ENCODE measurements at regions not wholly inside any gene's neighbourhood (a gene's known extent, or its start where the extent isn't known, plus 50 kb on each side); places are given as distances from the start of the nearest gene placed in this dataset.

DNA sequence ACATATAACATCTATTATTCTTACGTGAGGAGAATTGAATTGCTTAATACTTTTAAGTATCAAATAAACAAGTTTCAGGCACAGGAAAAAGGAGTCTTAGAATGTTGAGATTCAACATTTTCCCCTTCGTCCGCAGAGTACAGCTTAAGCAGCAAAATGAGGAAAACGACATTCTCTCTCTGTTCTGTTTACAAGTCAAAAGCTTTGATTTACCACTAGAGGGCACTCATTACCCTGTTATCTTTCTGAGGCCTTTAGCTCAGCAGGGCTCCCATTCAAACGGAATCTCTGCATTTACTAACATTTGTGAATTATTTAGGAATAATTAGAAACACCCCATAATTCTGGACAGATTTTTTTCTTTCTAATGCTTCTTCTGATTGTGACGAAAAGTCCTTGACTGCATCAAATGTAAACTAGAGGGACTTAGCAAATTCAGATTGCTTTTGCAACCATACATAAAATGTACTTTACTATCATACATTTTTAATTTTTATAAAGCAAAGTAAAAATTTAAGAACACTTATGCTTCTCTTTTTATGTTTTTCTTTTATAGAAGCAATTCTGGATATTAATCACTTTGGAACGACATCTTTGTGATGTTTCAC lies 75.0 kb downstream of the JRKL start:
- no peak for DNase-seq (ENCODE audit: low spot score)
- no peak overlapping the region for H3K4me3 Mint-ChIP-seq (ENCODE audit: unreplicated experiment)
- TF ChIP-seq, protein P1, sequence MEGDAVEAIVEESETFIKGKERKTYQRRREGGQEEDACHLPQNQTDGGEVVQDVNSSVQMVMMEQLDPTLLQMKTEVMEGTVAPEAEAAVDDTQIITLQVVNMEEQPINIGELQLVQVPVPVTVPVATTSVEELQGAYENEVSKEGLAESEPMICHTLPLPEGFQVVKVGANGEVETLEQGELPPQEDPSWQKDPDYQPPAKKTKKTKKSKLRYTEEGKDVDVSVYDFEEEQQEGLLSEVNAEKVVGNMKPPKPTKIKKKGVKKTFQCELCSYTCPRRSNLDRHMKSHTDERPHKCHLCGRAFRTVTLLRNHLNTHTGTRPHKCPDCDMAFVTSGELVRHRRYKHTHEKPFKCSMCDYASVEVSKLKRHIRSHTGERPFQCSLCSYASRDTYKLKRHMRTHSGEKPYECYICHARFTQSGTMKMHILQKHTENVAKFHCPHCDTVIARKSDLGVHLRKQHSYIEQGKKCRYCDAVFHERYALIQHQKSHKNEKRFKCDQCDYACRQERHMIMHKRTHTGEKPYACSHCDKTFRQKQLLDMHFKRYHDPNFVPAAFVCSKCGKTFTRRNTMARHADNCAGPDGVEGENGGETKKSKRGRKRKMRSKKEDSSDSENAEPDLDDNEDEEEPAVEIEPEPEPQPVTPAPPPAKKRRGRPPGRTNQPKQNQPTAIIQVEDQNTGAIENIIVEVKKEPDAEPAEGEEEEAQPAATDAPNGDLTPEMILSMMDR (IDR thresholded peaks at IDR 0.05; ENCODE audit: unreplicated experiment), result peak; percentile 73
- no peaks in the 10 kb centered on the region for H3K4me1 Mint-ChIP-seq (ENCODE audit: unreplicated experiment)
- H3K27me3 Mint-ChIP-seq (ENCODE audit: unreplicated experiment), result no peaks in the 10 kb centered on the region
- H3K36me3 Mint-ChIP-seq (ENCODE audit: low read depth, unreplicated experiment), result no peaks in the 10 kb centered on the region
- H3K27ac Mint-ChIP-seq (ENCODE audit: unreplicated experiment), result no peak overlapping the region
- H3K9me3 Mint-ChIP-seq (ENCODE audit: unreplicated experiment), result no peaks in the 10 kb centered on the region

DNA sequence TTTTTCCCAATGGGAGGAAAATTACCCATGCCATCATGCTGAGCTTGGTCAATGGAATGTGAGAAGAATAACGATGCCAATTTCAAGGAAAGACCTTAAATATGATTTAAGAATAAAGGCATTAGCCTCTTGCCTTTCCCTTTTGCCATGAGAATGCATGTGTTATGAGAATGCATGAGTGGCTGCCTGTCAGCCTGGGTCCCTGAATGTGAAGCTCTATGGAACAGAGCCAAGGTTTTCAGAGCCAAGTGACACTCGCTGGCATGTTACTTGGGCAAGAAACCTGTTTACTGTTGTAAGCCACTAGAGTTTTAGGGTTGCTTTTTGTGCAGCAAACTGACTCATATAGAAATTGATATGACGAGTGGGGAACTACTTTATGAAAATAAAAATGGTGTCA lies 75.7 kb downstream of the JRKL start:
- H3K27ac Mint-ChIP-seq (ENCODE audit: unreplicated experiment), result no peak overlapping the region

DNA sequence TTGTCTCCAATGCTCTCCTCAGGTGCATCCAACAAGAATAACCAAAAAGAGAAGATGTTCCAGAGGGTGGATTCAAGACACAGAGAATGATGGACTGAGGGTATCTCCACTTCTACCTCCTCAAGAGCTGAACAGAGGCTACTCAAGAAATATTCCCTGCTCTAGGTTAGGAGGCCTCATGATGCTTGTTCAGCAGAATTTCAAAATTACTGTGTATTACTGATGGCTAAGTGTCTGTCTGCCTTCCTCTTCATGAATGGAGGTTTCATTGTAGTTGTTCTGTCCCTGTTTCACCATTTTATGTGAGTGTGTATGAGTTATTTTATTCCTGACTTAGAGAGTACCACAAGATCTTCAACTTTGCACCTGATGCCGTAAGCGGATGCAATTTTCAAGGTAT lies 76.8 kb downstream of the JRKL start:
- Mint-ChIP-seq H3K4me3 (ENCODE audit: unreplicated experiment) (no peak overlapping the region), H3K36me3 (ENCODE audit: low read depth, unreplicated experiment) (no peaks in the 10 kb centered on the region), H3K27me3 (ENCODE audit: unreplicated experiment) (no peaks in the 10 kb centered on the region), H3K27ac (ENCODE audit: unreplicated experiment) (no peak overlapping the region), H3K9me3 (ENCODE audit: unreplicated experiment) (no peaks in the 10 kb centered on the region), H3K4me1 (ENCODE audit: unreplicated experiment) (no peaks in the 10 kb centered on the region)
- no peak for DNase-seq (ENCODE audit: low spot score)
- TF ChIP-seq, protein P1 (IDR thresholded peaks at IDR 0.05; ENCODE audit: unreplicated experiment), result no peak

More for the DNA sequence above, 75.7 kb downstream of the JRKL start:
- Mint-ChIP-seq H3K36me3 (ENCODE audit: low read depth, unreplicated experiment) (no peaks in the 10 kb centered on the region), H3K4me3 (ENCODE audit: unreplicated experiment) (no peak overlapping the region), H3K4me1 (ENCODE audit: unreplicated experiment) (no peaks in the 10 kb centered on the region), H3K27me3 (ENCODE audit: unreplicated experiment) (no peaks in the 10 kb centered on the region), H3K9me3 (ENCODE audit: unreplicated experiment) (no peaks in the 10 kb centered on the region)
- no peak for DNase-seq (ENCODE audit: low spot score)
- TF ChIP-seq, protein P1 (IDR thresholded peaks at IDR 0.05; ENCODE audit: unreplicated experiment), result no peak

DNA sequence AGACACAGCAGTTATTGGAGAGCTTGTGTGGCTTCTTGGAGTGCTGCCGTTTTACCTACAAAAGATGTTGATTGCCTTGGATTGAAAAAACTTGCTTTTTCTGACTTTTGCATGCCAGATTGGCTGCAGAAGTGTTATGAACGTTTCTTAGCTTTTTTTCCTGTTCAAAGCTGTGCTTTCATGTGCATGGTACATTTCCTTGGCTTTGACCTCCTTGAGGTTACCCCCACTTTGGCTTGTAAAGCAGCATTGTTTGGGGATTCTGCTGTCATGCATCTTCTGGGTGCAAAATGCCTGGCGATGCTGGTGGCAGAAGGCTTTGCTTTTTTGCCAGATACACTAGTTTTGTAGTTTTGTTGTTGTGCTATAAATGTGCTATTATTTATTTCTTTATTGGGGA lies 80.0 kb downstream of the JRKL start:
- H3K4me1 Mint-ChIP-seq (ENCODE audit: unreplicated experiment), result no peaks in the 10 kb centered on the region
- H3K4me3 Mint-ChIP-seq (ENCODE audit: unreplicated experiment), result no peak overlapping the region
- H3K36me3 Mint-ChIP-seq (ENCODE audit: low read depth, unreplicated experiment), result no peaks in the 10 kb centered on the region
- TF ChIP-seq, protein P1 (IDR thresholded peaks at IDR 0.05; ENCODE audit: unreplicated experiment), result no peak
- no peak for DNase-seq (ENCODE audit: low spot score)
- H3K27ac Mint-ChIP-seq (ENCODE audit: unreplicated experiment), result no peak overlapping the region
- no peaks in the 10 kb centered on the region for H3K9me3 Mint-ChIP-seq (ENCODE audit: unreplicated experiment)
- H3K27me3 Mint-ChIP-seq (ENCODE audit: unreplicated experiment), result peaks cover 3% of the 10 kb centered on the region

DNA sequence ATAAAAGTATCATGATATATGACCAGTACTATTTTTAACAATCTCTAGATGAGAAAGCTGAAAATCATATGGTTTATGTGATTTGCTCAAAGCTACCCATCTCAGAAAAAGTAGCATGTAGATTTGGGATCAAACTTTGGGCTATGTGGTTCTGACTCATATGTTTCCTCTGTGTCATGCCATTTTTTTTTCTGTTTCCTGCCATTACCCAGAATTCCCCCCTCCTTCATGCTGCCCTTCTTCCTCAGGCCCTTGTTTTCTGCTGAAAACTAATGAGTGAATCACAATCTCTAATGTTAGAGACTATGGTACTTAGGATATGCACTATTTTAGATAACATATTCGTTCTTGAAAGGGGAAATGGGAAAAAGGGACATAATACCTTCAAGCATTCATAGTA lies 80.7 kb downstream of the JRKL start:
- TF ChIP-seq, protein P1 (IDR thresholded peaks at IDR 0.05; ENCODE audit: unreplicated experiment), result no peak
- no peak overlapping the region for H3K4me3 Mint-ChIP-seq (ENCODE audit: unreplicated experiment)
- H3K27me3 Mint-ChIP-seq (ENCODE audit: unreplicated experiment), result peaks cover 3% of the 10 kb centered on the region
- H3K36me3 Mint-ChIP-seq (ENCODE audit: low read depth, unreplicated experiment), result no peaks in the 10 kb centered on the region
- H3K9me3 Mint-ChIP-seq (ENCODE audit: unreplicated experiment), result no peaks in the 10 kb centered on the region
- DNase-seq (ENCODE audit: low spot score), result no peak
- no peaks in the 10 kb centered on the region for H3K4me1 Mint-ChIP-seq (ENCODE audit: unreplicated experiment)
- H3K27ac Mint-ChIP-seq (ENCODE audit: unreplicated experiment), result no peak overlapping the region
